PC-9 (cell line): ENCODE measurements at regions not wholly inside any gene's neighbourhood (a gene's known extent, or its start where the extent isn't known, plus 50 kb on each side); places are given as distances from the start of the nearest gene placed in this dataset.

ENCODE experiments used
- CTCF ChIP-seq: fragments of 200-600 bp; sonication (generic); conservative IDR thresholded peaks from 2 replicates; pipeline ENCODE4 v1.6.1; 2017; ENCODE audit warnings: mixed run types, antibody characterized with exemption, mild to moderate bottlenecking, moderate library complexity
- EZH2 ChIP-seq: fragments of 200-600 bp; sonication (generic); IDR thresholded peaks from 2 replicates; pipeline ENCODE4 v1.8.0; 2017; ENCODE audit warnings: antibody characterized with exemption, low read depth

GRCh38 chr4:181957088-181957487 is 286.1 kb upstream of the TENM3 start:
- no peak for TF ChIP-seq CTCF
- TF ChIP-seq EZH2 = no peak
